GM23248 (cell line): ENCODE measurements at regions not wholly inside any gene's neighbourhood (a gene's known extent, or its start where the extent isn't known, plus 50 kb on each side); places are given as distances from the start of the nearest gene placed in this dataset.

Source experiments
- DNase-seq: peaks from one replicate; pipeline ENCODE4 v3.0.0-alpha.2; 2015
- H2AFZ ChIP-seq: fragments of 200-600 bp; sonication (generic); 2 replicates; pipeline ENCODE4 v1.6.1; 2016; ENCODE audit warnings: antibody characterized with exemption
- H3F3A ChIP-seq: fragments of 200-600 bp; sonication (generic); 2 replicates; pipeline ENCODE4 v1.6.1; 2016; ENCODE audit warnings: mild to moderate bottlenecking, antibody characterized with exemption, mixed run types; ENCODE audit not compliant: insufficient read depth
- H3K27ac ChIP-seq: fragments of 200-600 bp; sonication (generic); 2 replicates; pipeline ENCODE4 v1.5.1; 2016; ENCODE audit warnings: mild to moderate bottlenecking
- H3K27me3 ChIP-seq: fragments of 200-600 bp; sonication (generic); replicated peaks from 2 replicates; pipeline ENCODE4 v1.6.1; 2016; ENCODE audit warnings: mild to moderate bottlenecking; ENCODE audit not compliant: insufficient read depth
- H3K36me3 ChIP-seq: fragments of 200-600 bp; sonication (generic); 2 replicates; pipeline ENCODE4 v1.6.1; 2016; ENCODE audit warnings: low read depth, mild to moderate bottlenecking
- H3K4me1 ChIP-seq: fragments of 200-600 bp; sonication (generic); 2 replicates; pipeline ENCODE4 v1.6.1; 2016; ENCODE audit warnings: mild to moderate bottlenecking; ENCODE audit not compliant: insufficient read depth
- H3K4me2 ChIP-seq: fragments of 200-600 bp; sonication (generic); one replicate; pipeline ENCODE4 v1.6.1; 2016; ENCODE audit warnings: mild to moderate bottlenecking; ENCODE audit not compliant: unreplicated experiment
- H3K4me3 ChIP-seq: fragments of 200-600 bp; sonication (generic); 2 replicates; pipeline ENCODE4 v1.5.1; 2016; ENCODE audit warnings: mild to moderate bottlenecking
- H3K79me2 ChIP-seq: fragments of 200-600 bp; sonication (generic); 2 replicates; pipeline ENCODE4 v1.6.1; 2016; ENCODE audit warnings: mild to moderate bottlenecking; ENCODE audit not compliant: insufficient read depth
- H3K9ac ChIP-seq: fragments of 200-600 bp; sonication (generic); 2 replicates; pipeline ENCODE4 v1.6.1; 2016; ENCODE audit warnings: mild to moderate bottlenecking
- H3K9me2 ChIP-seq: fragments of 200-600 bp; sonication (generic); 2 replicates; pipeline ENCODE4 v1.6.1; 2016; ENCODE audit warnings: mixed run types, mild to moderate bottlenecking, moderate library complexity; ENCODE audit not compliant: insufficient read depth
- H3K9me3 ChIP-seq: fragments of 200-600 bp; sonication (generic); one replicate; pipeline ENCODE4 v1.6.1; 2017; ENCODE audit warnings: low read depth
- H4K20me1 ChIP-seq: fragments of 200-600 bp; sonication (generic); 2 replicates; pipeline ENCODE4 v1.6.0; 2016; ENCODE audit not compliant: insufficient read depth
- EZH2 ChIP-seq: fragments of 200-600 bp; sonication (generic); IDR thresholded peaks from 2 replicates; pipeline ENCODE4 v1.6.1; 2018; ENCODE audit warnings: antibody characterized with exemption, mild to moderate bottlenecking; ENCODE audit not compliant: insufficient read depth, poor library complexity, severe bottlenecking
- EZH2phosphoT487 ChIP-seq: fragments of 200-600 bp; sonication (generic); IDR thresholded peaks from 2 replicates; pipeline ENCODE4 v1.6.1; 2018; ENCODE audit warnings: antibody characterized with exemption, moderate library complexity, mild to moderate bottlenecking, low read depth; ENCODE audit not compliant: insufficient read depth
- WGBS, 2 experiments: methylation state at CpG; one replicate each; pipeline ENCODE4 v1.1.6; 2015 to 2017; ENCODE audit warnings: low lambda C conversion rate in 2 of 2, low coverage in 1 of 2; ENCODE audit errors: missing lambda C conversion rate in 2 of 2; 5-methylcytosine and 5-hydroxymethylcytosine counted together
- in situ Hi-C: fragments of 300-500 bp; cut with MboI; formaldehyde crosslinking; loops from 2 replicates; pipeline ENCODE4 v1.15.0; 2020

GRCh38 chr13:70580825-70581224 is 472.6 kb upstream of the KLHL1 start:
- H2AFZ ChIP-seq, result no peak overlapping the region
- H3K9me2 ChIP-seq, result no peaks in the 10 kb centered on the region
- H3K4me2 ChIP-seq, result no peak overlapping the region
- DNase-seq, result no peak
- no peaks in the 10 kb centered on the region for H4K20me1 ChIP-seq
- H3K79me2 ChIP-seq, result no peaks in the 10 kb centered on the region
- H3K4me1 ChIP-seq, result no peaks in the 10 kb centered on the region
- no peak overlapping the region for H3K9ac ChIP-seq
- no peak overlapping the region for H3K27ac ChIP-seq
- no peaks in the 10 kb centered on the region for H3K36me3 ChIP-seq
- H3K27me3 ChIP-seq, result no peaks in the 10 kb centered on the region
- TF ChIP-seq EZH2phosphoT487 (no peak), EZH2 (no peak)
- no peak overlapping the region for H3K4me3 ChIP-seq
- in situ Hi-C loops, result no loop called here
- H3F3A ChIP-seq, result no peaks in the 10 kb centered on the region
- H3K9me3 ChIP-seq, result no peaks in the 10 kb centered on the region

GRCh38 chr13:70579941-70580340 is 471.7 kb upstream of the KLHL1 start:
- Histone ChIP-seq H3K27ac (no peak overlapping the region), H3K4me1 (no peaks in the 10 kb centered on the region), H3K4me2 (no peak overlapping the region), H3K27me3 (no peaks in the 10 kb centered on the region), H3K79me2 (no peaks in the 10 kb centered on the region), H3K9me2 (no peaks in the 10 kb centered on the region), H3K36me3 (no peaks in the 10 kb centered on the region), H4K20me1 (no peaks in the 10 kb centered on the region), H3K4me3 (no peak overlapping the region), H3K9me3 (no peaks in the 10 kb centered on the region), H3F3A (no peaks in the 10 kb centered on the region), H3K9ac (no peak overlapping the region), H2AFZ (no peak overlapping the region)
- in situ Hi-C loops, result no loop called here
- TF ChIP-seq EZH2 (no peak), EZH2phosphoT487 (no peak)
- 9 to 16% methylated on average over 3 of the region's 3 CpGs for WGBS, 2 experiments
- DNase-seq, result no peak

- Histone ChIP-seq H3K9me2 (no peaks in the 10 kb centered on the region), H3K9me3 (no peaks in the 10 kb centered on the region)
These were observed 463.0 kb upstream of the KLHL1 start for GRCh38 chr13:70571221-70571620.

GRCh38 chr13:70568571-70568970 is 460.3 kb upstream of the KLHL1 start:
- Histone ChIP-seq H3K9me3 (no peaks in the 10 kb centered on the region), H4K20me1 (no peaks in the 10 kb centered on the region), H3K27ac (no peak overlapping the region), H3K79me2 (no peaks in the 10 kb centered on the region), H3K4me2 (no peak overlapping the region), H3K36me3 (no peaks in the 10 kb centered on the region), H3F3A (no peaks in the 10 kb centered on the region), H3K4me1 (no peaks in the 10 kb centered on the region), H3K9me2 (no peaks in the 10 kb centered on the region), H3K4me3 (no peak overlapping the region), H3K9ac (no peak overlapping the region), H2AFZ (no peak overlapping the region), H3K27me3 (no peaks in the 10 kb centered on the region)
- peak; percentile 46 for DNase-seq
- WGBS, 2 experiments, result 47 to 49% methylated on average over 1 of the region's 1 CpG
- TF ChIP-seq EZH2phosphoT487, result no peak
- TF ChIP-seq EZH2, result no peak
- in situ Hi-C loops, result loop anchor here (25.0 kb wide), 1 partner anchor 1031 kb away; no protein-coding TSS in a partner anchor

More at GRCh38 chr13:70571221-70571620, 463.0 kb upstream of the KLHL1 start:
- Histone ChIP-seq H2AFZ (no peak overlapping the region), H3K27me3 (no peaks in the 10 kb centered on the region), H3K9ac (no peak overlapping the region), H4K20me1 (no peaks in the 10 kb centered on the region), H3K27ac (no peak overlapping the region), H3F3A (no peaks in the 10 kb centered on the region), H3K79me2 (no peaks in the 10 kb centered on the region), H3K4me3 (no peak overlapping the region), H3K36me3 (no peaks in the 10 kb centered on the region), H3K4me2 (no peak overlapping the region), H3K4me1 (no peaks in the 10 kb centered on the region)
- TF ChIP-seq EZH2phosphoT487 (no peak), EZH2 (no peak)
- in situ Hi-C loops, result loop anchor here (25.0 kb wide), 1 partner anchor 1034 kb away; no protein-coding TSS in a partner anchor
- 24 to 35% methylated on average over 3 of the region's 3 CpGs for WGBS, 2 experiments
- DNase-seq, result no peak

GRCh38 chr13:70544706-70545105 is 436.5 kb upstream of the KLHL1 start:
- Histone ChIP-seq H3K79me2 (no peaks in the 10 kb centered on the region), H4K20me1 (no peaks in the 10 kb centered on the region), H3K27ac (no peak overlapping the region), H3K27me3 (no peaks in the 10 kb centered on the region), H3K4me3 (no peak overlapping the region), H3K9ac (no peak overlapping the region), H3K36me3 (no peaks in the 10 kb centered on the region), H3K4me1 (no peaks in the 10 kb centered on the region), H3K9me3 (no peaks in the 10 kb centered on the region), H2AFZ (no peak overlapping the region), H3K4me2 (no peak overlapping the region), H3F3A (no peaks in the 10 kb centered on the region), H3K9me2 (no peaks in the 10 kb centered on the region)
- in situ Hi-C loops, result no loop called here
- whole genome bisulfite sequencing, 2 experiments, result 6 to 9% methylated on average over 2 of the region's 2 CpGs
- no peak for TF ChIP-seq EZH2
- TF ChIP-seq EZH2phosphoT487, result no peak
- DNase-seq, result no peak
